ENCODE measurements at regions not wholly inside any gene's neighbourhood (a gene's known extent, or its start where the extent isn't known, plus 50 kb on each side); places are given as distances from the start of the nearest gene placed in this dataset.
"Not testable (repeated sequence)": the region's sequence is repeated elsewhere in the genome, so short reads cannot be mapped to it uniquely, and the experiment has no call there.

- DNase-seq (ENCODE audit: extremely low read depth, low read depth) = no peak
These were observed 208.2 kb upstream of the ARL4C start for GRCh38 chr2:234705108-234705507.

GRCh38 chr2:234703258-234703657 lies 206.4 kb upstream of the ARL4C start:
- no peak for DNase-seq (ENCODE audit: extremely low read depth, low read depth)
- TF ChIP-seq, protein P1, sequence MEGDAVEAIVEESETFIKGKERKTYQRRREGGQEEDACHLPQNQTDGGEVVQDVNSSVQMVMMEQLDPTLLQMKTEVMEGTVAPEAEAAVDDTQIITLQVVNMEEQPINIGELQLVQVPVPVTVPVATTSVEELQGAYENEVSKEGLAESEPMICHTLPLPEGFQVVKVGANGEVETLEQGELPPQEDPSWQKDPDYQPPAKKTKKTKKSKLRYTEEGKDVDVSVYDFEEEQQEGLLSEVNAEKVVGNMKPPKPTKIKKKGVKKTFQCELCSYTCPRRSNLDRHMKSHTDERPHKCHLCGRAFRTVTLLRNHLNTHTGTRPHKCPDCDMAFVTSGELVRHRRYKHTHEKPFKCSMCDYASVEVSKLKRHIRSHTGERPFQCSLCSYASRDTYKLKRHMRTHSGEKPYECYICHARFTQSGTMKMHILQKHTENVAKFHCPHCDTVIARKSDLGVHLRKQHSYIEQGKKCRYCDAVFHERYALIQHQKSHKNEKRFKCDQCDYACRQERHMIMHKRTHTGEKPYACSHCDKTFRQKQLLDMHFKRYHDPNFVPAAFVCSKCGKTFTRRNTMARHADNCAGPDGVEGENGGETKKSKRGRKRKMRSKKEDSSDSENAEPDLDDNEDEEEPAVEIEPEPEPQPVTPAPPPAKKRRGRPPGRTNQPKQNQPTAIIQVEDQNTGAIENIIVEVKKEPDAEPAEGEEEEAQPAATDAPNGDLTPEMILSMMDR (IDR thresholded peaks at IDR 0.05; ENCODE audit: low read depth, low read length) = no peak

More at GRCh38 chr2:234705108-234705507, 208.2 kb upstream of the ARL4C start:
- TF ChIP-seq, protein P1 (IDR thresholded peaks at IDR 0.05; ENCODE audit: low read depth, low read length) = no peak

DNA sequence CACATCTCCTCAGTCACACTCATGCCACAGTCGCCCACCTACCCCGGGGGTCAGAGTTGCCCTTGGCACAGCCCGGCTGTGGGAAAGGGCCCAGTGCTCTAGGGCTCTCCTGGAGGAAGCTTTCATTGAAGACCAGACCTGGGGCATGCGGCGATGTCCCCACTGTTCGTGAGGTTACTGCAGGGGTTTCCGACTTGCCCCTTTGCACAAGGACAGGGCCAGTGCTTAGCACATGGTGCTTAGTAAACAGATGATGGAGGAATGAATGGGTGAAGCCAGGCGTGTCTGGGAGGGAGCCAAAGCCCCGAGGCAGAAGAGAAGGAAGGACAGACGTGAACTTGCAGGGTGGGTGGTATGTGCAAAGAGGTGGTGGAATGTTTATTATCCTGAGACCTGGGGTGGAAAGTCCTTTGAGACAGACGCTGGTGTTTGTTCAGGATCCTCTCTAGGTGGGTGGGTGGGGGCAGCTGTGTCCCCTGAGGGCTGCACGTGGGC lies 205.9 kb upstream of the ARL4C start:
- TF ChIP-seq, protein P1 (IDR thresholded peaks at IDR 0.05; ENCODE audit: low read depth, low read length) = no peak
- no peak for DNase-seq (ENCODE audit: extremely low read depth, low read depth)

- TF ChIP-seq, protein P1 (IDR thresholded peaks at IDR 0.05; ENCODE audit: low read depth, low read length) = no peak
- no peak for DNase-seq (ENCODE audit: extremely low read depth, low read depth)
These were observed 205.0 kb upstream of the ARL4C start for GRCh38 chr2:234701841-234702240.

- DNase-seq (ENCODE audit: extremely low read depth, low read depth) = no peak
- TF ChIP-seq, protein P1 (IDR thresholded peaks at IDR 0.05; ENCODE audit: low read depth, low read length) = no peak
These were observed 204.5 kb upstream of the ARL4C start for GRCh38 chr2:234701421-234701820.

GRCh38 chr2:234699456-234699855 lies 202.6 kb upstream of the ARL4C start:
- TF ChIP-seq, protein P1 (IDR thresholded peaks at IDR 0.05; ENCODE audit: low read depth, low read length) = no peak
- DNase-seq (ENCODE audit: extremely low read depth, low read depth) = no peak

GRCh38 chr2:234697300-234697876 lies 200.5 kb upstream of the ARL4C start:
- DNase-seq (ENCODE audit: extremely low read depth, low read depth) = not testable (repeated sequence)

DNA sequence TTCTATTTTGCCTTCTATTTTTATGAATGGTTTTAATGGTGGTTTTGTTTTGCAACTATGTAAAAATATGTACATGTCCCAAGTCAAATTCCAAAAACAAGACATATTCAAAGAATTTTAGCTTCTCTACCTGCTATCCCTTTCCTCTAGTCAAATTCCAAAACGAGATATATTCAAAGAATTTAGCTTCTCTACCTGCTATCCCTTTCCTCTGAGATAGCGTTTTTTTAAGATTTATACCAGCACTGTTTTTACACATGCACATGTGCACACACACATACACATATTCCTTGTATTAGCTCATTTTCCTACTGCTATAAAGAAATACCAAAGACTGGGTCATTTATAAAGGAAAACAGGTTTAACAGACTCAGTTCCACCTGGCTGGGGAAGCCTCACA lies 199.1 kb upstream of the ARL4C start:
- DNase-seq (ENCODE audit: extremely low read depth, low read depth) = no peak

More for the DNA sequence above, 199.1 kb upstream of the ARL4C start:
- TF ChIP-seq, protein P1 (IDR thresholded peaks at IDR 0.05; ENCODE audit: low read depth, low read length) = no peak
